Glutamatergic neuron (in vitro differentiated cells): ENCODE measurements at regions not wholly inside any gene's neighbourhood (a gene's known extent, or its start where the extent isn't known, plus 50 kb on each side); places are given as distances from the start of the nearest gene placed in this dataset.
A peak's percentile ranks its signal among the peaks of the same experiment; 100 is the strongest.

Source experiments
- DNase-seq: peaks from one replicate; pipeline ENCODE4 v3.0.0; 2022
- H3K27ac Mint-ChIP-seq: one replicate; pipeline ENCODE4 v1.8.0; 2020; ENCODE audit warnings: mild to moderate bottlenecking, mixed read lengths, inconsistent platforms; ENCODE audit not compliant: unreplicated experiment
- H3K27me3 Mint-ChIP-seq: one replicate; pipeline ENCODE4 v1.8.0; 2020; ENCODE audit warnings: mild to moderate bottlenecking, moderate library complexity, mixed read lengths, inconsistent platforms; ENCODE audit not compliant: unreplicated experiment
- H3K36me3 Mint-ChIP-seq: one replicate; pipeline ENCODE4 v1.8.0; 2020; ENCODE audit warnings: mild to moderate bottlenecking, mixed read lengths, inconsistent platforms; ENCODE audit not compliant: unreplicated experiment
- H3K4me1 Mint-ChIP-seq: one replicate; pipeline ENCODE4 v1.8.0; 2020; ENCODE audit warnings: mild to moderate bottlenecking, low read depth, mixed read lengths, inconsistent platforms; ENCODE audit not compliant: unreplicated experiment
- H3K4me3 Mint-ChIP-seq: one replicate; pipeline ENCODE4 v1.8.0; 2020; ENCODE audit warnings: mild to moderate bottlenecking, mixed read lengths, inconsistent platforms; ENCODE audit not compliant: unreplicated experiment
- H3K9me3 Mint-ChIP-seq: one replicate; pipeline ENCODE4 v1.8.0; 2020; ENCODE audit warnings: mild to moderate bottlenecking, moderate library complexity, mixed read lengths, inconsistent platforms; ENCODE audit not compliant: unreplicated experiment
- TF ChIP-seq, protein P1 (sequence below): fragments of 200-600 bp; sonication (generic); IDR thresholded peaks from one replicate; pipeline ENCODE4 v1.5.0; 2021; ENCODE audit not compliant: partially characterized antibody, unreplicated experiment

DNA sequence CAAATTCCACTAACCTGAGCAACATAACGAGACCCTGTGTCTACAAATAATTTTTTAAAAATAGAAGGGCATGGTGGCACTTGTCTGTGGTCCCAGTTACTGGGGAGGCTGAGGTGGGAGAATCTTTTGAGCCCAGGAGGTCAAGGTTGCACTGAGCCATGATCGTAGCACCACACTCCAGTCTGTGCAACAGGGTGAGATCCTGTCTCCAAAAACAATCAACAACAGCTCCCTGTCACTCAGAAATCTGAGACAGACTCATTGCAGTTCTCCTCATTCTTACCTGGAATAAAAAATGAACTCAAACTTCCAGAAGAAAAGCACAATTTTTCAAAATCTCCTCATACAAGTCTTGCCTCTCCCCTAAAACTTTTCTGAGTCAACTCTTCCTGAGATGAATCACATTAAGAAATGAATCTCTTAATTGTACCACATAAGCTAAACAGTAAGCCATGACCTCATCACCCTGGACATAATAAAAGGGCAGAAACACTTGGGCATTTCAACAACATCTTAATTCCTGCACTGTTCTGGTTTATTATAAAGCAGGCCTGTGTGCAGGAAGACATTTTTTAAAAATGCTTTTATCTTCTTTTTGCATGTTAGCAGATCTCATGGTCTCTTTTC is 214.3 kb upstream of the CDKN3 start:
- Mint-ChIP-seq H3K4me1 (peaks cover 8% of the 10 kb centered on the region), H3K36me3 (no peaks in the 10 kb centered on the region), H3K9me3 (no peaks in the 10 kb centered on the region), H3K27ac (no peak overlapping the region), H3K27me3 (no peaks in the 10 kb centered on the region), H3K4me3 (no peak overlapping the region)
- TF ChIP-seq, protein P1, sequence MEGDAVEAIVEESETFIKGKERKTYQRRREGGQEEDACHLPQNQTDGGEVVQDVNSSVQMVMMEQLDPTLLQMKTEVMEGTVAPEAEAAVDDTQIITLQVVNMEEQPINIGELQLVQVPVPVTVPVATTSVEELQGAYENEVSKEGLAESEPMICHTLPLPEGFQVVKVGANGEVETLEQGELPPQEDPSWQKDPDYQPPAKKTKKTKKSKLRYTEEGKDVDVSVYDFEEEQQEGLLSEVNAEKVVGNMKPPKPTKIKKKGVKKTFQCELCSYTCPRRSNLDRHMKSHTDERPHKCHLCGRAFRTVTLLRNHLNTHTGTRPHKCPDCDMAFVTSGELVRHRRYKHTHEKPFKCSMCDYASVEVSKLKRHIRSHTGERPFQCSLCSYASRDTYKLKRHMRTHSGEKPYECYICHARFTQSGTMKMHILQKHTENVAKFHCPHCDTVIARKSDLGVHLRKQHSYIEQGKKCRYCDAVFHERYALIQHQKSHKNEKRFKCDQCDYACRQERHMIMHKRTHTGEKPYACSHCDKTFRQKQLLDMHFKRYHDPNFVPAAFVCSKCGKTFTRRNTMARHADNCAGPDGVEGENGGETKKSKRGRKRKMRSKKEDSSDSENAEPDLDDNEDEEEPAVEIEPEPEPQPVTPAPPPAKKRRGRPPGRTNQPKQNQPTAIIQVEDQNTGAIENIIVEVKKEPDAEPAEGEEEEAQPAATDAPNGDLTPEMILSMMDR, result no peak
- DNase-seq, result no peak

DNA sequence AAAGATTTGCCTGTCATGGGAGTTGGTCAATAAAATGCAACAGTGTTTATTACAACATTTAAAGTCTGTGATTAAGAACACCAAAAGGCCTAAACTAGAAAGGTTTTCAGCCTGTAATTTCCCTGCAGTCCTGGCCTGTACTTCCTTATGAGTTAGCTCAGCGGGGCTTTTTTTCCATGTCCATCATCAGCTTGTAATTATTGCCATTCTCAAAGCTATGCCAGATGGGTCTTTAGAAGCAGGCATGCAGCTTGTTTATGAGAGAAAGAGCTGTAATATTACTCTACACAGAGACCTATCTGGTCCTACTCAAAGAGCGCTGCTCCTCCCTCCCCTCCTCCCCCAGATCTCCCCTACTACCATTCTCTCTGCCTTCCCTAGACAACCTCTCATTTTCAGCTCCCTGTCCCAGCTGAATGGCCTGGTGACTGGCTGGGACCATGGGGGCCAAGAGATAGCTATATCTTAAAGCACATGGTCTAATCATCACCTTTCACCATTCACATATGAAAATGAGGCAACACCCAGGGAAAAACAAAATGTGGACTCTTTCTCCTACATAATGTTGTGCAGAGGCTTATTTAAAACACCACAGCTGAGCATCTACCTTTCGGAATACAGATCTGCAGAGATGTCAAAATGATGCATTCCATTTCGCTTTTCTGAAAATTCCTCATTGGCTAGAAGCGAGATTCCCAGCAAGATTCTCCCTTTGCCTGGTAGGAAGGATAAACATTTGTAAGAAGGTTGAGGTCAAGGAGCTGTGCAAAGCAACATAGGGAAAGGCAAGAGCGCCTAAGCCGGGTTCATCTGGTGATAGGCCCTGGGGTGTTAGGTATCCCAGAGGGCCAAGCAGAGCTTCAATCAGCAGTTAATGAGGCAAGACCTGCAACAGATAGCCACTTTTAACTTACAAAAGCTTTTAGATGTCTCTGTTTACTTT is 209.7 kb upstream of the CDKN3 start:
- H3K4me1 Mint-ChIP-seq, result peaks cover 11% of the 10 kb centered on the region
- TF ChIP-seq, protein P1, result no peak
- no peak overlapping the region for H3K4me3 Mint-ChIP-seq
- peak overlapping the region; percentile 69 for H3K27ac Mint-ChIP-seq
- no peaks in the 10 kb centered on the region for H3K36me3 Mint-ChIP-seq
- H3K27me3 Mint-ChIP-seq, result no peaks in the 10 kb centered on the region
- H3K9me3 Mint-ChIP-seq, result peaks cover 1% of the 10 kb centered on the region
- DNase-seq, result no peak

DNA sequence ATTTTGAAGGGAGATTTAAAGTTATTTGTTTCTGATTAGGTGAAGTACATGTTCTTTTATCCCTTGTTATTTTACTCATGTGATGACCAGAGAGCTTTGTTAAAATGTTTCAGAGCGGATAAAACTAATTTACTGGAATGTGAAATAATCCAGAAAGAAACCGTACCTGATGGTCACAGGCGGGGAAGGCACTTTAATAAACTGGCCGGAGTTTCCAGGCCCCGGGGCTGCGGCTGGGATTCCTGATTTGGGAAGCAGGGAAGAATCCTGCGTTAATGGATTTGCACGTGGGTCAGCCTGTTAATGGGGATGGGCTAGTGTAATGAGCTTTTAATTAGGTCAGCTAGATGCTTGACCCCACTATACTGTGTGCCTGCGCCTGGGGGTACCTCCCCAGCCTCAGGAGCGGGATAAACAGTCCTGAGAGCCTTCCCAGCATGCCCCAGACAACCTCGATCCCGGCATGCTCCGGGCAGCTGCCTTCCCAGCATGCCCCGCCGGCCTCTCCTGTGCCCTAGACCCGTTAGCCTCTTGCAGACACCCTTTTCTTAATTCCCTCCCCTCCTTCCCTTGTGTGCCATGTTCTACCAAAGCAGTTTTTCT is 208.6 kb upstream of the CDKN3 start:
- peak; percentile 24 for DNase-seq
- Mint-ChIP-seq H3K27me3 (no peaks in the 10 kb centered on the region), H3K4me3 (no peak overlapping the region), H3K4me1 (peaks cover 11% of the 10 kb centered on the region), H3K9me3 (peaks cover 1% of the 10 kb centered on the region), H3K27ac (peak overlapping the region; percentile 0), H3K36me3 (no peaks in the 10 kb centered on the region)
- TF ChIP-seq, protein P1, result no peak

DNA sequence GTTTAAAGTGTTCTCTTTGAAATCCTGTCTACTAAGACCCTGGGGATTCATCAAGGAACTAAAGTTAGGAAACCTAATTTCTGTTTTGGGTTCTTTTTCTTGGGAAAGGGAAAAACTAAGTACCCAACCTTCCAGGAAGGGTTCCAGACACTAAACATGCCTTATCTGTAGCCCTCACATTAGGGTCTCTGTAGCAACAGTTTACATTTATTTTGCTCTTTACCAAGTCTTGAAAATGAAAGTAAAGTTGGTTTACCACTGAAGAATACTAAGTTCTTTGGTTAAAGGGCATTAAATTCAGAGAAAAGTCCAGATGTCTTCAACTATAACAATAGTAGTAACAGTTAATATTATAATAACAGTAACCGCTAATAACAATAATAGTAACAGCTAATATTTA is 207.5 kb upstream of the CDKN3 start:
- DNase-seq, result no peak
- H3K4me3 Mint-ChIP-seq, result no peak overlapping the region
- H3K27ac Mint-ChIP-seq, result no peak overlapping the region
- H3K36me3 Mint-ChIP-seq, result no peaks in the 10 kb centered on the region
- peaks cover 1% of the 10 kb centered on the region for H3K9me3 Mint-ChIP-seq
- TF ChIP-seq, protein P1, result no peak
- H3K4me1 Mint-ChIP-seq, result peaks cover 11% of the 10 kb centered on the region
- no peaks in the 10 kb centered on the region for H3K27me3 Mint-ChIP-seq
